H1 (cell line): ENCODE measurements at regions not wholly inside any gene's neighbourhood (a gene's known extent, or its start where the extent isn't known, plus 50 kb on each side); places are given as distances from the start of the nearest gene placed in this dataset.

Experiments
- CTCF ChIA-PET: fragments of 300-600 bp; sonication (Branson Sonifier 250); formaldehyde crosslinking; loops from one replicate; lab custom pipeline; 2021; ENCODE audit not compliant: partially characterized antibody; lab: Charles Lee
- POLR2A ChIA-PET: fragments of 300-600 bp; sonication (Branson Sonifier 250); formaldehyde crosslinking; loops from one replicate; lab custom pipeline; 2021; ENCODE audit warnings: inconsistent platforms; ENCODE audit not compliant: partially characterized antibody; lab: Charles Lee
- DNase-seq, 2 experiments: peaks; one replicate each; pipeline versions ENCODE4 v3.0.0 to v3.0.0-alpha.2; 2010 to 2022; ENCODE audit warnings: low spot score in 2 of 2, low read depth in 1 of 2, mixed read lengths in 1 of 2
- FAIRE-seq: peaks from 2 replicates; lab custom pipeline; 2011; peaks lifted over from hg19 to GRCh38; lab: Jason Lieb, UNC
- H2AFZ ChIP-seq: 2 replicates; pipeline ENCODE4 v1.8.1; 2012; ENCODE audit warnings: low read length, inconsistent platforms
- H2AK5ac ChIP-seq: 2 replicates; pipeline ENCODE4 v1.6.1; 2013; ENCODE audit warnings: low read depth, low read length
- H2BK120ac ChIP-seq: replicated peaks from 2 replicates; pipeline ENCODE3; 2013; ENCODE audit warnings: low read depth, low read length, inconsistent platforms
- H2BK12ac ChIP-seq: 2 replicates; pipeline ENCODE4 v1.6.1; 2013; ENCODE audit warnings: low read depth, low read length
- H2BK15ac ChIP-seq: 2 replicates; pipeline ENCODE4 v1.6.1; 2013; ENCODE audit warnings: low read length
- H2BK20ac ChIP-seq: 2 replicates; pipeline ENCODE4 v1.6.1; 2013; ENCODE audit warnings: low read length
- H2BK5ac ChIP-seq: 2 replicates; pipeline ENCODE4 v1.6.1; 2013; ENCODE audit warnings: low read depth, low read length
- H3K14ac ChIP-seq: 2 replicates; pipeline ENCODE4 v1.6.1; 2013; ENCODE audit warnings: inconsistent platforms; ENCODE audit not compliant: insufficient read length
- H3K18ac ChIP-seq: 2 replicates; pipeline ENCODE4 v1.6.1; 2013; ENCODE audit warnings: low read length; ENCODE audit errors: extremely low read depth
- H3K23ac ChIP-seq: 2 replicates; pipeline ENCODE4 v1.6.1; 2013; ENCODE audit warnings: inconsistent platforms; ENCODE audit not compliant: insufficient read length
- H3K23me2 ChIP-seq: 2 replicates; pipeline ENCODE4 v1.6.1; 2013; ENCODE audit warnings: low read depth, low read length
- H3K27ac ChIP-seq: 2 replicates; pipeline ENCODE4 v1.6.1; 2011; ENCODE audit warnings: low read depth, low read length, inconsistent platforms
- H3K27me3 ChIP-seq, 4 experiments: replicated peaks in 1 of 4; 1 replicate in 1 of 4; 2 replicates in 3 of 4; pipeline versions ENCODE4 v1.6.1 to v1.8.1; 2011 to 2013; ENCODE audit warnings: low read length in 3 of 4, mild to moderate bottlenecking in 3 of 4, inconsistent platforms in 2 of 4, mixed read lengths in 2 of 4, moderate library complexity in 1 of 4; ENCODE audit not compliant: control insufficient read depth in 3 of 4, insufficient read depth in 3 of 4; ENCODE audit errors: extremely low read depth in 1 of 4
- H3K36me3 ChIP-seq, 4 experiments: 2 replicates each; pipeline versions ENCODE4 v1.6.1 to v1.8.1; 2011 to 2013; ENCODE audit warnings: mild to moderate bottlenecking in 4 of 4, low read length in 3 of 4, moderate library complexity in 2 of 4, control low read depth in 1 of 4, inconsistent platforms in 1 of 4; ENCODE audit not compliant: insufficient read depth in 4 of 4, control insufficient read depth in 2 of 4
- H3K4ac ChIP-seq: replicated peaks from 2 replicates; pipeline ENCODE3; 2013; ENCODE audit warnings: low read length, low read depth, mixed read lengths, inconsistent platforms; ENCODE audit not compliant: insufficient read length
- H3K4me1 ChIP-seq, 4 experiments: replicated peaks in 1 of 4; 1 replicate in 1 of 4; 2 replicates in 3 of 4; pipeline versions ENCODE4 v1.6.1 to v1.8.1; 2011 to 2013; ENCODE audit warnings: low read length in 3 of 4, inconsistent platforms in 2 of 4, mixed read lengths in 1 of 4; ENCODE audit not compliant: insufficient read depth in 4 of 4, control insufficient read depth in 3 of 4
- H3K4me2 ChIP-seq, 2 experiments: 2 replicates each; pipeline versions ENCODE4 v1.6.1 to v1.8.1; 2011 to 2013; ENCODE audit warnings: low read depth in 2 of 2, low read length in 2 of 2, control low read depth in 1 of 2, inconsistent platforms in 1 of 2, mild to moderate bottlenecking in 1 of 2; ENCODE audit not compliant: insufficient read depth in 1 of 2
- H3K4me3 ChIP-seq, 4 experiments: fragments of 200-600, 300-600 bp in 1 of 4; sonication (generic), shearing (Covaris generic), sonication (Bioruptor Twin) in 1 of 4; 2 replicates each; pipeline versions ENCODE4 v1.5.1 to v1.8.1; 2011 to 2016; ENCODE audit warnings: low read length in 4 of 4, low read depth in 3 of 4, control low read depth in 2 of 4, inconsistent platforms in 2 of 4, mild to moderate bottlenecking in 2 of 4, mixed read lengths in 1 of 4, moderate library complexity in 1 of 4; ENCODE audit not compliant: insufficient read depth in 2 of 4; ENCODE audit errors: extremely low read depth in 1 of 4
- H3K56ac ChIP-seq: replicated peaks from 2 replicates; pipeline ENCODE3; 2013; ENCODE audit warnings: low read depth, mild to moderate bottlenecking, mixed read lengths, low read length, inconsistent platforms; ENCODE audit not compliant: insufficient read length
- H3K79me1 ChIP-seq: 2 replicates; pipeline ENCODE4 v1.6.1; 2013; ENCODE audit warnings: low read depth, low read length, control low read depth
- H3K79me2 ChIP-seq, 2 experiments: 2 replicates each; pipeline versions ENCODE4 v1.6.1 to v1.8.1; 2012 to 2013; ENCODE audit warnings: low read length in 2 of 2, mild to moderate bottlenecking in 2 of 2, inconsistent platforms in 1 of 2; ENCODE audit not compliant: insufficient read depth in 2 of 2, control insufficient read depth in 1 of 2
- H3K9ac ChIP-seq, 4 experiments: replicated peaks in 1 of 4; 1 replicate in 1 of 4; 2 replicates in 3 of 4; pipeline versions ENCODE4 v1.6.1 to v1.8.1; 2011 to 2013; ENCODE audit warnings: low read depth in 3 of 4, low read length in 3 of 4, control low read depth in 2 of 4, mild to moderate bottlenecking in 2 of 4, moderate library complexity in 2 of 4, inconsistent platforms in 1 of 4; ENCODE audit errors: extremely low read depth in 1 of 4
- H3K9me3 ChIP-seq, 2 experiments: 2 replicates each; pipeline versions ENCODE4 v1.6.1 to v1.8.1; 2012 to 2013; ENCODE audit warnings: mild to moderate bottlenecking in 2 of 2, moderate library complexity in 2 of 2, control low read depth in 1 of 2, inconsistent platforms in 1 of 2, low read depth in 1 of 2, low read length in 1 of 2, mixed read lengths in 1 of 2; ENCODE audit not compliant: insufficient read depth in 2 of 2
- H4K20me1 ChIP-seq, 2 experiments: replicated peaks in 1 of 2; 2 replicates each; pipeline versions ENCODE3 to v1.8.1; 2011 to 2013; ENCODE audit warnings: inconsistent platforms in 2 of 2, low read length in 2 of 2, mild to moderate bottlenecking in 1 of 2; ENCODE audit not compliant: insufficient read depth in 2 of 2, control insufficient read depth in 1 of 2
- H4K5ac ChIP-seq: 2 replicates; pipeline ENCODE4 v1.6.1; 2013; ENCODE audit warnings: low read length, low read depth, mixed read lengths, inconsistent platforms; ENCODE audit not compliant: insufficient read length
- H4K8ac ChIP-seq: 2 replicates; pipeline ENCODE4 v1.8.0; 2013; ENCODE audit warnings: mild to moderate bottlenecking, moderate library complexity, low read length, inconsistent platforms; ENCODE audit not compliant: insufficient read depth; ENCODE audit errors: extremely low read depth
- H4K91ac ChIP-seq: replicated peaks from 2 replicates; pipeline ENCODE3; 2013; ENCODE audit warnings: low read length, mixed read lengths, inconsistent platforms; ENCODE audit not compliant: insufficient read length
- TAF7 ChIP-seq: optimal IDR thresholded peaks from 2 replicates; pipeline ENCODE3; 2011; ENCODE audit warnings: low read depth, mild to moderate bottlenecking, inconsistent platforms, low read length, moderate library complexity, borderline replicate concordance

- H3K23ac ChIP-seq, result no peak overlapping the region
- POLR2A ChIA-PET, result no interaction called here
- H3K79me1 ChIP-seq, result no peaks in the 10 kb centered on the region
- H3K18ac ChIP-seq, result no peak overlapping the region
- no peak overlapping the region for H2BK5ac ChIP-seq
- H2BK120ac ChIP-seq, result no peak overlapping the region
- no peak overlapping the region for H2BK20ac ChIP-seq
- no peak overlapping the region for H4K8ac ChIP-seq
- no peak overlapping the region for H3K9ac ChIP-seq
- CTCF ChIA-PET, result interaction anchor here (0.6 to 1.3 kb wide), 5 partner anchors 15 to 1337 kb away, joined by 3 read pairs; no protein-coding TSS in a partner anchor
- H3K27ac ChIP-seq, result no peak overlapping the region
- no peak overlapping the region for H3K14ac ChIP-seq
- H2AK5ac ChIP-seq, result no peak overlapping the region
- H3K56ac ChIP-seq, result no peak overlapping the region
- TF ChIP-seq TAF7, result no peak
- no peaks in the 10 kb centered on the region for H3K9me3 ChIP-seq
- no peak overlapping the region for H2BK12ac ChIP-seq
- no peak overlapping the region for H3K4me3 ChIP-seq
- H3K4me1 ChIP-seq, result no peaks in the 10 kb centered on the region
- no peak overlapping the region for H4K5ac ChIP-seq
- H3K23me2 ChIP-seq, result no peaks in the 10 kb centered on the region
- no peak overlapping the region for H4K91ac ChIP-seq
- no peak overlapping the region for H3K4me2 ChIP-seq
- no peaks in the 10 kb centered on the region for H3K79me2 ChIP-seq
- no peaks in the 10 kb centered on the region for H4K20me1 ChIP-seq
- H3K27me3 ChIP-seq, result no peaks in the 10 kb centered on the region
- no peak overlapping the region for H3K4ac ChIP-seq
- no peaks in the 10 kb centered on the region for H3K36me3 ChIP-seq
- H2AFZ ChIP-seq, result no peak overlapping the region
- H2BK15ac ChIP-seq, result no peak overlapping the region
- no peak for DNase-seq
- no peak for FAIRE-seq
Measured at GRCh38 chr2:220034426-220035130, 407.1 kb downstream of the SLC4A3 start.
